GM19438 (cell line): ENCODE measurements at regions not wholly inside any gene's neighbourhood (a gene's known extent, or its start where the extent isn't known, plus 50 kb on each side); places are given as distances from the start of the nearest gene placed in this dataset.
"Not testable (repeated sequence)": the region's sequence is repeated elsewhere in the genome, so short reads cannot be mapped to it uniquely, and the experiment has no call there.

ENCODE experiments used
- ATAC-seq: cut with Tn5 transposase; IDR thresholded peaks from one replicate; pipeline ENCODE4 v1.9.1; 2021; ENCODE audit warnings: low read depth; ENCODE audit not compliant: unreplicated experiment

GRCh38 chr3:31307131-31307785 lies 225.5 kb upstream of the STT3B start:
- ATAC-seq, result no peak

GRCh38 chr3:31311559-31311958 lies 221.2 kb upstream of the STT3B start:
- ATAC-seq, result no peak

- ATAC-seq, result no peak
Observed at GRCh38 chr3:31312400-31312799, 220.3 kb upstream of the STT3B start.

- ATAC-seq, result no peak
Observed at GRCh38 chr3:31314258-31314657, 218.5 kb upstream of the STT3B start.

- no peak for ATAC-seq
Observed at GRCh38 chr3:31319332-31319731, 213.4 kb upstream of the STT3B start.

- ATAC-seq, result no peak
Observed at GRCh38 chr3:31321620-31322019, 211.1 kb upstream of the STT3B start.

- no peak for ATAC-seq
Observed at GRCh38 chr3:31322460-31322859, 210.3 kb upstream of the STT3B start.

GRCh38 chr3:31327826-31328357 lies 204.8 kb upstream of the STT3B start:
- not testable (repeated sequence) for ATAC-seq

- ATAC-seq, result no peak
Observed at GRCh38 chr3:31331278-31331677, 201.4 kb upstream of the STT3B start.

- ATAC-seq, result no peak
Observed at GRCh38 chr3:31341130-31341529, 191.6 kb upstream of the STT3B start.

GRCh38 chr3:31343075-31343474 lies 189.7 kb upstream of the STT3B start:
- ATAC-seq, result no peak

GRCh38 chr3:31345581-31345980 lies 187.1 kb upstream of the STT3B start:
- ATAC-seq, result no peak

- no peak for ATAC-seq
Observed at GRCh38 chr3:31346542-31346979, 186.2 kb upstream of the STT3B start.

GRCh38 chr3:31349001-31349748 lies 183.6 kb upstream of the STT3B start:
- ATAC-seq, result no peak

- ATAC-seq, result no peak
Observed at GRCh38 chr3:31350307-31350706, 182.4 kb upstream of the STT3B start.

GRCh38 chr3:31352331-31352730 lies 180.4 kb upstream of the STT3B start:
- ATAC-seq, result no peak

- ATAC-seq, result no peak
Observed at GRCh38 chr3:31353166-31353565, 179.6 kb upstream of the STT3B start.

- no peak for ATAC-seq
Observed at GRCh38 chr3:31354373-31354772, 178.4 kb upstream of the STT3B start.

GRCh38 chr3:31355807-31356206 lies 176.9 kb upstream of the STT3B start:
- ATAC-seq, result no peak

GRCh38 chr3:31356941-31357340 lies 175.8 kb upstream of the STT3B start:
- ATAC-seq, result no peak

- ATAC-seq, result no peak
Observed at GRCh38 chr3:31357451-31357850, 175.3 kb upstream of the STT3B start.
